ENCODE measurements at regions not wholly inside any gene's neighbourhood (a gene's known extent, or its start where the extent isn't known, plus 50 kb on each side); places are given as distances from the start of the nearest gene placed in this dataset.
"Not testable (repeated sequence)": the region's sequence is repeated elsewhere in the genome, so short reads cannot be mapped to it uniquely, and the experiment has no call there.

GRCh38 chr6:140036196-140036595 is 661.7 kb upstream of the CITED2 start:
- DNase-seq (ENCODE audit: low read depth in 2 of 3, low spot score in 1 of 3) = no peak

DNA sequence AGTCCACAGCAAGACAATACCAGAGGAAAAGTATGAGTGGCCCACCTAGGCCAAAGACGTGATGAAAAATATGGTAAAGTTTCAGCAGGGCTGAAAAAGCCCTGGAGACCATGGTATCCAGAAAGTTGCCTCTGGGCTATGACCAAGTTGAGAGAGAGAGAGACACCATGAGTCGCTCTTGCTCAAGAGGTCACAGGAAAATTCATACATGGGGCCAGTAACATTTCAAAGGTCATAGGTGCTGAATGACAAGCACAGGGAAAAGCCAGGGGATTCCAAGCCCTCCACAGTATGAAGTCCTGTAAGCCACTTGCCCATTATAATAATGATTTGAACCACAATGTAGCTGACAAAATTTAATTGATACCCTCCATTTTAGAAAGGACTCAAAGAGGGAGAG is 657.7 kb upstream of the CITED2 start:
- DNase-seq (ENCODE audit: low read depth in 2 of 3, low spot score in 1 of 3) = no peak

DNA sequence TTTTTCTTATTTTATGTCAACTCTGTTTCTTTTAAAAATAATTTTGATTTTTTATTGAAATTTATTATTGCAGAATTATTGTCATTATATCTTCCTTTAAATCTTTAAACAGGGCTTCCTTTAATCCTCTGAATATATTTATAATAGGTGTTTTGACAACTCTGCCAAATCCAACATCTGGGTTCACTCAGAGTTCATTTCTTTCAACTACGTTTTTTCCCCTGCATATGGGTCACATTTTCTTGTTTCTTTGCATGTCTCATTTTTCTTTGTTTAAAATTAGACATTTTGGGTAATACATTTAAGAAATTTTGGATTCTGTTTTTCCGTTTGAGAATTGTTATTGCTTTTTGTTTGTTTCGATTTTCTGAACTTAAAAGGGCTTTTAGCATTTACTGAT is 655.1 kb upstream of the CITED2 start:
- DNase-seq (ENCODE audit: low read depth in 2 of 3, low spot score in 1 of 3) = no peak

GRCh38 chr6:140027219-140027618 is 652.8 kb upstream of the CITED2 start:
- no peak for DNase-seq (ENCODE audit: low read depth in 2 of 3, low spot score in 1 of 3)

- no peak for DNase-seq (ENCODE audit: low read depth in 2 of 3, low spot score in 1 of 3)
Measured at GRCh38 chr6:140026546-140026945, 652.1 kb upstream of the CITED2 start.

GRCh38 chr6:140025171-140025570 is 650.7 kb upstream of the CITED2 start:
- no peak for DNase-seq (ENCODE audit: low read depth in 2 of 3, low spot score in 1 of 3)

DNA sequence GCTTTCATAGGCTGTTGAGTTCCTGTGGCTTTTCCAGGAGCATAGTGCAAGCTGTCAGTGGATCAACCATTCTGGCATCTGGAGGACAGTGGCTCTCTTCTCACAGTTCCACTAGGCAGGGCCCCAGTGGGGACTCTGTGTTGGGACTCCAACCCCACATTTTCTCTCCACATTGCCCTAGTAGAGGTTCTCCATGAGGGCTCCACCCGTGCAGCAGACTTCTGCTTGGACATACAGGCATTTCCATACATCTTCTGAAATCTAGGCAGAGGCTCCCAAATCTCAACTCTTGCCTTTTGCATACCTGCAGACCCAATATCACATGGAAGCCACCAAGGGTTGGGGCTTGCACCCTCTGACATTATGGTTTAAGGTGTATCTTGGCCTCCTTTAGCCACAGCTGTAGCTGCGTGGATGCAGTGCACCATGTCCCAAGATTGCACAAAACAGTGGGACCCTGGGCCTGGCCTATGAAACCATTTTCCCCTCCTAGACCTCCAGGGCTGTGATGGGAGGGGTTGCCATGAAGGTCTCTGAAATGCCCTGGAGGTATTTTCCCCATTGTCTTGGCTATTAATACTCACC is 645.9 kb upstream of the CITED2 start:
- DNase-seq (ENCODE audit: low read depth in 2 of 3, low spot score in 1 of 3) = no peak

- no peak for DNase-seq (ENCODE audit: low read depth in 2 of 3, low spot score in 1 of 3)
Measured at GRCh38 chr6:140018588-140018987, 644.1 kb upstream of the CITED2 start.

DNA sequence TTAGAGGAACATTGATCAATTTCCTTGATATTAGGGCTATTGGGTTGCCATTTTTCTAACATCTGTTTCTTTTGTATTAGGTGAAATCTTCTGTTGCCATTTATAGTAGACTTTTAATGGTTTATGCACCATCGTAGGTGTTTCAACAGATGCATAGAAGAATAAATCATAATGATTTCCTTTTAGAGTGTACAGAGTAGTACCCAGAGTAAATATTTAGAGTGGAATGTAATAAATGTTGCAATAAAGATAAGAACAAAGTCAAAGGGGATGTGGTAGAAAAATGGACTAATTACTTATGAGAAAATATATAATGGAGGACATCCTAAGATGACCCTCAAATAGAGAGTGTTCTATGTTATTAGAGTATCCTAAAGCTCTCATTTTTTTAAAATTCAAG is 643.0 kb upstream of the CITED2 start:
- DNase-seq (ENCODE audit: low read depth in 2 of 3, low spot score in 1 of 3) = no peak

DNA sequence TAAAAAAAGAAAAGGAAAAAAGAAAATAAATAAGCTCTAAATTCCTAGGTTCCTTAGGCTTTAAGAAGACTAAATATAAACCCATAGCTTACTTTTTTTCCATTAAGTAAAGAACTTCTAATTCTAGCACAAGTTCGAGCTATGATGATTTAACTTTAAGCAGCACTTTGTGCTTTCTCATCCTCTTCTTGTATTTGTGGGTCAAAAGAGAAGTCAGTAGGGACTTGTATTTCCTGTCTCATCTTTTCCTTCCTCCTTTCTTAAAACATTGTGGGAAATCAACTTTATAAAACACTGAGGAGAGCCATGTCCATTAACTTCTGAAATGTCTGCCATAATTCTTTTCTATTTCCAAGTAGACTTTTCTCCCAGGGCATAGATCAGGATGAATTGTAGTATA is 637.7 kb upstream of the CITED2 start:
- DNase-seq (ENCODE audit: low read depth in 2 of 3, low spot score in 1 of 3) = no peak

- DNase-seq (ENCODE audit: low read depth in 2 of 3, low spot score in 1 of 3) = no peak
Measured at GRCh38 chr6:140011537-140011936, 637.1 kb upstream of the CITED2 start.

DNA sequence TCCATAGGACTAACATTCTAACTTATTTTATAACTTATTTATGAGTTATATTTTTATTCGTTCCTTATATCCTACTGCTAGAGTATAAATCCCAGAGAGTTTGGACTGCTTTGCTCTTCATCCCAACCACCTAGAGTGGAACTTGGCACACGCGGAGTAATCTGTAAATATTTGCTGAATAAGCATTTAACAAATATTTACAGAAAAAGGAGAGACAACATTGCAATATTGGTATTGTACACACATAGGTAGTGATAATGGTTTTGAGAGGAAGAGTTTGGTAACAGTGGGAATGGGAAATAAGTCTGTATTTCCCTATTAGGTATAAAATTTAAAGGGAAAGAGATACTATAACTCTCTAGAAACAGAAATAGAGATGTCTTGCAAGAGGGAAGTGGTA is 634.8 kb upstream of the CITED2 start:
- DNase-seq (ENCODE audit: low read depth in 2 of 3, low spot score in 1 of 3) = no peak

- DNase-seq (ENCODE audit: low read depth in 2 of 3, low spot score in 1 of 3) = no peak
Measured at GRCh38 chr6:140007525-140007924, 633.1 kb upstream of the CITED2 start.

DNA sequence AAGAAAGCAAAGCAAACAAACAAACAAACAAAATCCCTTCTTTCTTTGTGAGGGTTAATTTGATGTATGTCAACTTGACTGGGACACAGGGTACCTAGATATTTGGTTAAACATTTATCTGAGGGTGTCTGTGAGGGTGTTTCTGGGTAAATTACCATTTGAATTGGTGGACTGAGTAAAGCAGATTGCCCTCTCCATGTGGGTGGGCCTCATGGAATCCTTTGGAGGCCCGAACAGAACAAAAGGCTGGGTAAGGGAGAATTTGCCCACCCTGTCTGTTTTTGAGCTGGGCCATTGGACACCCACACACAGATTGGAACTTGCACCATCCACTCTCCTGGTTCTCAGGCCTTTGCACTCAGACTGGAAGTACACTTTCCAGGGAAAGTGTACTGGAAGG is 628.8 kb upstream of the CITED2 start:
- DNase-seq (ENCODE audit: low read depth in 2 of 3, low spot score in 1 of 3) = no peak

GRCh38 chr6:140002396-140003022 is 628.1 kb upstream of the CITED2 start:
- DNase-seq (ENCODE audit: low read depth in 2 of 3, low spot score in 1 of 3) = no peak

DNA sequence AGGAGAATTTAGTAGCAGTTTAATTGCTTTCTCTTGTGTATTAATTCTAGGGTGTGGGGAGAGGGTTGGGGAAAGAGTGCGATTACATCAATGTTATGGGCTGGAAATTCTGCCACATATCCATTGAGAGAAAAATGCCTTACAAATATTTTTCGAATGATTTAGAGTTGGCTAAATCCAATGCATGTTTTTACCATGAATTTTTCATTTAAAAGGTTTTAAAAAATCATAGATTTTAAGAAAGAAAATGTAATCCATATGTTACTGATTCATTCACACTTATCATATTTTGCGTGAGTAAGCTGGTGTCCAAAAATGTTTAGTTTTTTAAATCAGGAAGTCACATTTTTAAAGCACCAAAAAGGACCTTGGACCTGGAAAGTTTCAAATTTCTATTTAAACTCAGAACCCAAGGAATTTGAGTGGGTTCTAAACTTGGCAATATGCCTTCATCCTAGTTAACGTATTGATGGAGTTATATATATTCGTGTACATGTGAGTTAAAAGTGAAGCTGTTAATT is 627.4 kb upstream of the CITED2 start:
- DNase-seq (ENCODE audit: low read depth in 2 of 3, low spot score in 1 of 3) = no peak

GRCh38 chr6:140001005-140001404 is 626.6 kb upstream of the CITED2 start:
- no peak for DNase-seq (ENCODE audit: low read depth in 2 of 3, low spot score in 1 of 3)

GRCh38 chr6:139999661-140000060 is 625.2 kb upstream of the CITED2 start:
- DNase-seq (ENCODE audit: low read depth in 2 of 3, low spot score in 1 of 3) = not testable (repeated sequence)

DNA sequence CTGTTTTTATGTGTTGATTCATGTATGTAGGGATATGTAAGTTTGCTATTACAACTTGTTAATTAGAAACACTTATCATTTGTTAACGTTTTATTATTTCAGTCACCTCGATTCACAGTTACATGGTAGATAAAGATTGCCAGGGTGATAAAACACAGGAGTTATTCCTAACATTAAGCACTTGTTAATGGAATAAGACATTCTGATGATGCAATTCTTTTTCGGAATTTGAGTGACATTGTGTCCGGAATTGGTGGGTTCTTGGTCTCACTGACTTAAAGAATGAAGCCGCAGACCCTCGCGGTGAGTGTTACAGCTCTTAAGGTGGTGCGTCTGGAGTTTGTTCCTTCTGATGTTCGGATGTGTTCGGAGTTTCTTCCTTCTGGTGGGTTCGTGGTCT is 624.0 kb upstream of the CITED2 start:
- not testable (repeated sequence) for DNase-seq (ENCODE audit: low read depth in 2 of 3, low spot score in 1 of 3)

GRCh38 chr6:139996253-139996834 is 621.9 kb upstream of the CITED2 start:
- no peak for DNase-seq (ENCODE audit: low read depth in 2 of 3, low spot score in 1 of 3)

- no peak for DNase-seq (ENCODE audit: low read depth in 2 of 3, low spot score in 1 of 3)
Measured at GRCh38 chr6:139994998-139995397, 620.5 kb upstream of the CITED2 start.

GRCh38 chr6:139990856-139991465 is 616.5 kb upstream of the CITED2 start:
- no peak for DNase-seq (ENCODE audit: low read depth in 2 of 3, low spot score in 1 of 3)

Measured in stimulated activated CD4-positive, alpha-beta T cell treated with anti-CD3 and anti-CD28 coated beads, Interleukin-12 subunit alpha, Interleukin-12 subunit beta, amount 100 ng/mL, for 48 hours (primary cell).